AG08396 (cell line): ENCODE measurements at regions not wholly inside any gene's neighbourhood (a gene's known extent, or its start where the extent isn't known, plus 50 kb on each side); places are given as distances from the start of the nearest gene placed in this dataset.
"Not testable (repeated sequence)": the region's sequence is repeated elsewhere in the genome, so short reads cannot be mapped to it uniquely, and the experiment has no call there.

Experiments used
- DNase-seq: peaks from one replicate; pipeline ENCODE4 v3.0.0; 2012; ENCODE audit warnings: low spot score, mixed read lengths

- DNase-seq: no peak
Measured at GRCh38 chr5:68024426-68024825, 191.1 kb upstream of the PIK3R1 start.

- no peak for DNase-seq
Measured at GRCh38 chr5:68021916-68022315, 193.6 kb upstream of the PIK3R1 start.

GRCh38 chr5:68021227-68021626, 194.3 kb upstream of the PIK3R1 start:
- DNase-seq: no peak

GRCh38 chr5:68020461-68020969, 195.0 kb upstream of the PIK3R1 start:
- not testable (repeated sequence) for DNase-seq

GRCh38 chr5:68015381-68016302, 199.9 kb upstream of the PIK3R1 start:
- no peak for DNase-seq

- DNase-seq: no peak
Measured at GRCh38 chr5:68012831-68013230, 202.7 kb upstream of the PIK3R1 start.

- DNase-seq: peak; percentile 18
Measured at GRCh38 chr5:68012429-68012828, 203.1 kb upstream of the PIK3R1 start.

GRCh38 chr5:68011801-68012200, 203.8 kb upstream of the PIK3R1 start:
- DNase-seq: no peak

GRCh38 chr5:68011259-68011760, 204.2 kb upstream of the PIK3R1 start:
- DNase-seq: no peak

- DNase-seq: no peak
Measured at GRCh38 chr5:68010740-68011139, 204.8 kb upstream of the PIK3R1 start.

GRCh38 chr5:68007451-68007850, 208.1 kb upstream of the PIK3R1 start:
- peak; percentile 53 for DNase-seq

GRCh38 chr5:68002836-68003235, 212.7 kb upstream of the PIK3R1 start:
- DNase-seq: no peak

- DNase-seq: no peak
Measured at GRCh38 chr5:68000805-68001204, 214.8 kb upstream of the PIK3R1 start.

GRCh38 chr5:67999391-67999790, 216.2 kb upstream of the PIK3R1 start:
- no peak for DNase-seq

GRCh38 chr5:67998709-67999261, 216.8 kb upstream of the PIK3R1 start:
- DNase-seq: peak; percentile 52

GRCh38 chr5:67997892-67998457, 217.6 kb upstream of the PIK3R1 start:
- DNase-seq: no peak

- no peak for DNase-seq
Measured at GRCh38 chr5:67997148-67997547, 218.4 kb upstream of the PIK3R1 start.

- no peak for DNase-seq
Measured at GRCh38 chr5:67996596-67996995, 219.0 kb upstream of the PIK3R1 start.

- DNase-seq: no peak
Measured at GRCh38 chr5:67992923-67993322, 222.6 kb upstream of the PIK3R1 start.

- no peak for DNase-seq
Measured at GRCh38 chr5:67989456-67989855, 226.1 kb upstream of the PIK3R1 start.

- DNase-seq: no peak
Measured at GRCh38 chr5:67986761-67987160, 228.8 kb upstream of the PIK3R1 start.

- DNase-seq: no peak
Measured at GRCh38 chr5:67985686-67986387, 229.7 kb upstream of the PIK3R1 start.
